Fibroblast of skin of left quadriceps (primary cell): ENCODE measurements at regions not wholly inside any gene's neighbourhood (a gene's known extent, or its start where the extent isn't known, plus 50 kb on each side); places are given as distances from the start of the nearest gene placed in this dataset.

Experiments
- DNase-seq, 2 experiments: peaks; one replicate each; pipeline ENCODE4 v3.0.0-alpha.2; 2013; ENCODE audit warnings: low read depth in 2 of 2

DNA sequence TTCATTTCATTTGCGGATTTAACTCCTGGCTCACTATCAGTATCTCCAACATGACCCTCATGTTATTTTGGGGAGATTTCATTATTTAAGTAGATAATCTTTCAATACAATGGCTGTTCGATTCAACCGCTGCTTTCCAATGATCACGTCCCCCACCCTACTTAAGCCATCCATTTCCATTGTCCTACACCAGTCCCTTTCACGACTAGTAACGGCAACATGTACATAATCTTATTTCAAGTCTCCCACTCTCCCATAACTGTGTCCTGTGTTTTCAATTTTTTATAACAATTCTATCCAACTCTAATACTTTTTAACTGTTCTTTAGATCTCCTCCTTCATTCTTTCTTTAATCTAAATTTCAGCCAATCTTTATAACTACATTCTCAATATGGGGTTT lies 890.8 kb upstream of the MAP3K7 start:
- no peak for DNase-seq

DNA sequence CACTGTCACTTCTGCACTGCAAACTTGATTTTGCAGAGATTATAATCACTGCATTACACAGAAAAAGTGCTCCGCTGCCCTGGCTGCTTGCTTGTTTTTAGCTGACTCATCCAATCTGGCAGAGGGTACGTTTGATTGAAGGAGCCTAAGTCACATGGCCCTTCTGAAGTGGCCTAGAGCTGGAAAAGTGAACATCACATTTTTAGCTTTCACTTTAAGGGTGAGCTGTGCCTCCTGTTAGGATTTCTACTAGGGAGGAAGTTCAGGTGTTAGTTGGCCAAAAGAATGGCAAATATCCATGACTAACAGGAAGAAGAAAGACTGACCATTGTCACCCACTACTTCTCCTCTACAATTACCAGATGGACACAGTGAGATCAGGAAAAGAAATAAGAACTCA lies 889.1 kb upstream of the MAP3K7 start:
- DNase-seq = peak; percentile 3 to 5

GRCh38 chr6:91465393-91465792 lies 878.5 kb upstream of the MAP3K7 start:
- DNase-seq = no peak

DNA sequence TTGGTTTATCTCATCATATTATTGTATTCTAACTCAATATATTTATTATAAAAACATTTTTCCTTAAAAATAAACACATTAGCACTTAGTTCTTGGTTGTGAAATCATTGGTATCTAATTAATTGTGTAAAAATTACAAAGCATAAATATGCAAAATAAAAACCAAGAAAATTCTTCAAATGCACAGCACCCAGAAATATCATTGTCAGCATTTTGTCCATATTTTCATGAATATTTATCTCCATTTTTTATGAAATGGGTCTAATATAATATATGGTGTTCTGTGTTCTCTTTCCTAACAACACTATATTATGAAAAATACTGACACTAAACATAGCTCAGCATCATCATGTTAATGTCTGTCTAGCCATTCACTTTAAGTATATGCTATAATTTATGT lies 877.8 kb upstream of the MAP3K7 start:
- no peak for DNase-seq

DNA sequence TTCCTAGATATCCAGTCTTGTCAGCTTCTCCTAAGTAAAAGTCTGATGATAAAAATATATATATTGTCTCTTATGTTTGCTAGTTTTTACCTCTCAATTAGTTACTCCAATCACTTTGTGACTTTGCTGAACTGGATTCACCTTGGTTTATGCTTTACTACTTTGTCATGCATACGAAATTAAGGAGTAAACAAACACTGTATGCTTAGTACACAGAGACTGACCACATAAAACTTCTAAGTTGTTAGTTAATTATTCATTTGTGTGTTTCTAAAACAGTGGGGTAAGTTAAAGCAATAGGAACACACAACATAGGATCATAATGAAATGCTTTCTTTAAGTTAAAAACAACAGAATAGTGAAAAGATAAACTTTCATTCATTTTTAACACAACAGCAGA lies 877.3 kb upstream of the MAP3K7 start:
- no peak for DNase-seq

GRCh38 chr6:91462241-91462640 lies 875.4 kb upstream of the MAP3K7 start:
- no peak for DNase-seq

GRCh38 chr6:91453224-91453878 lies 866.5 kb upstream of the MAP3K7 start:
- DNase-seq = no peak

DNA sequence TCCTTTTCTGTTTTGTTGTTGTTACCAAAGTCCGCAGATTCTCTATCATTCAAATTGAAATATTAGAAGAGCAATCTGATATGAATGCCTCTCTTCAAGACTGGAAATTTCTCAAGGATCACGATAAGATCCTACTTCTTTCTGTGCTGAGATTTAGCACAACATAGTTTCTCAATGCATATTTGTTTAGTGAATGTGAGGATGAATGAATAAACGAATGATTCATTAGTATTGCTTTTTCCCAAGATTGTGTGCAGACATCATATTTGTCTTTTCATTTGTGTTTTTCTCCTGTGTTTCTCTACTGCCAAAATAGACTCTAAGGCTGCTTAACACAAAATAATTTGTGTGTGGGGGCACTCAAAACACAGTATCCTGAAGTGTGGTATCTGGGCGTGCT lies 862.7 kb upstream of the MAP3K7 start:
- no peak for DNase-seq

DNA sequence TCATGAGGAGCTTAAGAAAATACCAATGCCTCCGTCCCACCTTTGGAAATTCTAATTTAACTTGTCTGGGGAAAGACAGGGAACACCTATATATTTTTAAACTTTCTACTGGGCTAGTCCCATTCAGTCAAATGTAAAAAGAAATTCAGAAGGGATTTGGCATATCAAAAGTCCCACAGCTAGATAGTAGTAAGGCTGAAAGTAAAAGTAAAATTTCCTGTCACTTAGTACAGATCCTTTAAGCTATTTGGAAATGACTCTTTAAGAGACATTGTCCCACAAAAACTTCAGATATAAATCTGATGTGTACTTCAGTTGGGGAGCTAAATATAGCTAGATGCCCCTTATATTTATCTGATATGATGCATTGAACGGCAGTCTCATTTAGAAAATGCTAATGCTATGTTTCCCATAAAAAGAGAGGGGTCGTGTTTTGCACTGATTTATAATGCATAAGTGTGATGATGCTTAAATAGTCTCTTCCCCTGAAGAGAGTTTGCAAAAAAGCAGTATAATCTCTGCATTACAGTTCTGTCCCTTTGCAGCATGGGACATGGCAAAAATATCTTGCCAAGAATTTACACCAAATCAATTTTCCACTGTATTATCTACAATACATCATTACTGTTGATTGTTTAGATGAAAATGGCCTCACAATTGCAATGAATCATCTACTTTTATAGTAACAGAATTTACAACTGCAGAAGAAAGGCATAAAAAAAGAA lies 860.8 kb upstream of the MAP3K7 start:
- no peak for DNase-seq

- no peak for DNase-seq
Measured at GRCh38 chr6:91447081-91447480, 860.2 kb upstream of the MAP3K7 start.

DNA sequence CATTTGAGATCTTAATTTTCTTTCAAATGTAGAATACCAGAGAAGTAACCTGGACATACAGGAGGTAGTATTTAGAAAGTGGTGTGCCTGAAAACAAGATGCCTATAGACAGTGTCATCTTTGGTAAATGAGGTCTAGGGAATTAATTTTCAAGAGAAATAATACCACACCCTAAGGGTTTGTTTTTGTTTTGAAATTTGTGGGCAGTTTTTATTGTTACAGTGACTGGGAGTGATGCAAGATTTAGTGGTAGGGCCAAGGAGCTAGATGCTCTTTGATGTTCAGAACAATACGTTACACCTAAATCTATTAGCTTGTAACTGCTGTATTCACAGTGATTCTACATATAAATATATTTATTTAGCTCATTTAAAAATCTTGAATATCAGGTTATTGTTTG lies 856.5 kb upstream of the MAP3K7 start:
- DNase-seq = no peak

GRCh38 chr6:91442342-91442741 lies 855.5 kb upstream of the MAP3K7 start:
- DNase-seq = no peak

GRCh38 chr6:91438570-91438969 lies 851.7 kb upstream of the MAP3K7 start:
- no peak for DNase-seq

DNA sequence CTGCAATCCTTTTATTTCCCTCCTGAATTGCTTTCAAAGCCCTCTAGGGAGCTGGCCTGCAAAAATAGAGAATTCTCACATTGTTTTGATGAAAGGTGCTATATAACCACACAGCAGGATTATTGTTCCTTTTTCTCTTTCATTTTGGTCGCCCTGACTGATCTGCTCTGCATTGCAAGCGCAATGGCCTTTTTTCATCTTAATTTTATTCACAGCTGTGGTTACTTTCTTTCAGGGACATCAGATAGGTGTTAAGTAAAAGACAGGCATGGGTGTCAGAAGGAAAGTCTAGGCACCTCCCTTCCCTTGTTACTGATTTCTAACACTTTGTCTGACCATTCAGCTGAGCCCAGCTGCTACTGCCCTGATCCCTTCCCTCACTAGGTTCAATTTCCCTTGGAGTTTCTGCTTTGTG lies 850.5 kb upstream of the MAP3K7 start:
- no peak for DNase-seq

DNA sequence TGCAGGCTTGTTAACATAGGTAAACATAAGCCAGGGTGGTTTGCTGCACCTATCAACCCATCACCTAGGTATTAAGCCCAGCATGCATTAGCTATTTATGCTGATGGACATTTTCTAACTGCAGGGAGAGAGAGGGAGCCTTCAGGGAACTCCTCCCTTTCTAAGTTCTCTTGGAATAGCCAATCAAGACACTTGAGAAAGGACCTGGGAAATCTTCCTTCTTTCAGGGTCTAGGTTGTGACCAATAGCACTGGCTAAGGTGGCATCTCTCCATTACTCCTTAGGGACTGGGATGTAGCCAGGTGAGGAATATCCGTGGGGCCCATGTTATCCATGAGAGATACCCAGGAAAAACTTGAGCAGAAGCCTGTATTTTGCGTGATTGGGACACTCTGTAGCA lies 849.6 kb upstream of the MAP3K7 start:
- DNase-seq = no peak

- DNase-seq = no peak
Measured at GRCh38 chr6:91435630-91436029, 848.8 kb upstream of the MAP3K7 start.

GRCh38 chr6:91434576-91434975 lies 847.7 kb upstream of the MAP3K7 start:
- no peak for DNase-seq

GRCh38 chr6:91433660-91434534 lies 847.0 kb upstream of the MAP3K7 start:
- no peak for DNase-seq

DNA sequence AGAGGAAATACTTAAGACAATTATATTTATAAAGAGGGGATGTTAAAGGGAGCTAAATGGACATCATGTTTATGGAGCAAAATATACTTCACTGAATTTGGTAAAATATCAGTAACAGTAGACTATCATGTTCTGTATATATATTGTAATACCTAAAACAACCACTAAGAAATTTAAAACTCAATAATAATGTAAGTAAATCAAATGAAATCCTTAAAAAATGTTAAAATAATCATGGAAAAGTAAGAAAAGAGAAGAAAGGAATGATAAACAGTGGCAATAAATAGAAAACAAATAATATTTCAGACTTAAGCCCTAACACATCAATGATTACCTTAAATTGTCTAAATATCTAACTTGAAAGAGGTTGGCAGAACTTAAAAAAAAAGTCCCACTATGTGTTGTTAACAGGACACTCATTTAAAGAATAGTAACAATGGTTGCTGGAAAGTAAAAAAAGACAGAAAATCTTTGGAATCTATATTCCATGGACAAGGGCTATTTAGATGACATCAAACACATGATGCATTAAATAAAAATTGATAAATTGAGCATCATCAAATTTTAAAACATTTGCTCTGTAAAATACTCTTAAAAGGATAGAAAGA lies 842.2 kb upstream of the MAP3K7 start:
- DNase-seq = no peak

DNA sequence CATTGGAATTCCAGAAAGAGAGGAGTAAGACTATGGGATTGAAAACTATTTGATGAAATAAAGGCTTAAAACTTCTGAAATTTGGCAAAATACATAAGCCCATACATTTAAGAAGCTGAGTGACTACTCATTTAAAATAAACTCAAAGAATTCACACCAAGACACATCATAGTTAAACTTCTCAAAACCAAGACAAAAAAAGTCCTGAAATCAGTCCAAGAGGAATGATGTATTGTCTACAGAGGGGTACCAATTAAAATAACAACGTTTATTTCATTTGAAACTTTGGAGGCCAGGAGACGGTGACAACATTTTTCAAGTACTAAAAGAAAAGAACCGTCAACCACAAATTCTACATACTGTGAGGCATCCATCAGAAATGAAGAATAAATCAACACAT lies 841.4 kb upstream of the MAP3K7 start:
- DNase-seq = no peak

- DNase-seq = no peak
Measured at GRCh38 chr6:91420243-91420642, 833.4 kb upstream of the MAP3K7 start.

DNA sequence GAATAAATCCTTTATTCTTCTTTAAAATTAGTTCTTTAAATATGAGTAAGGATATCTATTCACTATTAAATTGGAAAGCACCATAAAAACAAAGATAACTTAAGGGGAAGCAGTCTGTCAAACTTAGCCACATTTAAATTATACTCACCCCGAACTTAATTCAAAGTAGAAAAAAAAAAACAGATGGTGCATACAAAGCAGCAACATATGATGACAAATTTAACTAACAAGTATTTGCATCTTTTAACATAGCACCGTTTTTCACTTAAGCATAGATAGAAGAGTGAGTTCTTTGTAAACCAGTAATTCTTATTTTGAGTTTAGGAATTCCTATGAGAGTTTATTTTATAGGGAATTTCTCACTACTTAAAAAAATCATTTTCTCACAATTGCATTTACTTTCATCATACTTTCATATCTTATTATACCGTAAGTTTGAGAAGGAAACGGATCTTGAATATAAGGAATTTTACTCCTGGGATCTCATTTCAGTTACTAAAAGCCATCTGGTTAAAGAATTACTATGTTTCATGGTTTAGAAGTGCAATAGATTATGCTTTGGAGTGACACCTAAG lies 828.2 kb upstream of the MAP3K7 start:
- no peak for DNase-seq
